ENCODE measurements at regions not wholly inside any gene's neighbourhood (a gene's known extent, or its start where the extent isn't known, plus 50 kb on each side); places are given as distances from the start of the nearest gene placed in this dataset.

GRCh38 chr2:64863097-64863820 lies 125.9 kb upstream of the SLC1A4 start:
- POLR2A ChIA-PET (ENCODE audit: partially characterized antibody), result interaction anchor here (1.3 kb wide), 1 partner anchor 219 kb away, joined by 3 read pairs; no protein-coding TSS in a partner anchor
- no peak for FAIRE-seq
- H3K23me2 ChIP-seq (ENCODE audit: low read depth, low read length), result peaks cover 11% of the 10 kb centered on the region; the same call in 1 of the 2 replicates
- no peak for TF ChIP-seq RNF2 (IDR thresholded peaks at IDR 0.05; ENCODE audit: borderline replicate concordance, low read depth, low read length, missing control alignments, poor library complexity, severe bottlenecking)

More at GRCh38 chr2:64863097-64863820, 125.9 kb upstream of the SLC1A4 start:
- Histone ChIP-seq H4K20me1 (replicated peaks in 1 of 2; ENCODE audit: control insufficient read depth in 1 of 2, insufficient read depth in 2 of 2, low read length in 2 of 2) (no peaks in the 10 kb centered on the region), H3K27me3 (replicated peaks in 1 of 4; ENCODE audit: control insufficient read depth in 3 of 4, extremely low read depth in 1 of 4, insufficient read depth in 3 of 4, low read length in 3 of 4) (peaks cover 3 to 52% (median 42%) of the 10 kb centered on the region in 4 experiments), H3K79me2 (ENCODE audit: control insufficient read depth in 1 of 2, insufficient read depth in 2 of 2, low read length in 2 of 2) (no peaks in the 10 kb centered on the region), H3K56ac (replicated peaks; ENCODE audit: insufficient read length, low read depth, low read length) (no peak overlapping the region), H2BK20ac (ENCODE audit: low read length) (0 out of 2 replicates have a peak overlapping the region, but pooled peaks have one; percentile 3), H3K14ac (ENCODE audit: insufficient read length) (no peak overlapping the region), H3K79me1 (ENCODE audit: low read depth, low read length) (no peaks in the 10 kb centered on the region), H4K5ac (ENCODE audit: insufficient read length, low read depth, low read length) (no peak overlapping the region), H3K23ac (ENCODE audit: insufficient read length) (no peak overlapping the region), H4K8ac (ENCODE audit: extremely low read depth, insufficient read depth, low read length) (no peak overlapping the region), H3K9me3 (ENCODE audit: insufficient read depth in 2 of 2, low read depth in 1 of 2, low read length in 1 of 2) (no peaks in the 10 kb centered on the region), H3K4me3 (ENCODE audit: extremely low read depth in 1 of 4, insufficient read depth in 2 of 4, low read depth in 3 of 4, low read length in 4 of 4) (no peak overlapping the region), H2BK12ac (ENCODE audit: low read depth, low read length) (no peak overlapping the region), H3K4ac (replicated peaks; ENCODE audit: insufficient read length, low read depth, low read length) (no peak overlapping the region), H3K18ac (ENCODE audit: extremely low read depth, low read length) (no peak overlapping the region), H2BK15ac (ENCODE audit: low read length) (no peak overlapping the region), H3K4me1 (replicated peaks in 1 of 4; ENCODE audit: control insufficient read depth in 3 of 4, insufficient read depth in 4 of 4, low read length in 3 of 4) (peaks cover 5 to 21% (median 14%) of the 10 kb centered on the region in 4 experiments), H4K91ac (replicated peaks; ENCODE audit: insufficient read length, low read length) (no peak overlapping the region), H3K27ac (ENCODE audit: low read depth, low read length) (no peak overlapping the region), H3K4me2 (ENCODE audit: insufficient read depth in 1 of 2, low read depth in 2 of 2, low read length in 2 of 2) (no peak overlapping the region), H2AFZ (ENCODE audit: low read length) (no peak overlapping the region), H3K9ac (replicated peaks in 1 of 4; ENCODE audit: extremely low read depth in 1 of 4, low read depth in 3 of 4, low read length in 3 of 4) (no peak overlapping the region), H2BK5ac (ENCODE audit: low read depth, low read length) (no peak overlapping the region), H2AK5ac (ENCODE audit: low read depth, low read length) (peak overlapping the region; percentile 32; the same call in 1 of the 2 replicates), H2BK120ac (replicated peaks; ENCODE audit: low read depth, low read length) (no peak overlapping the region), H3K36me3 (ENCODE audit: control insufficient read depth in 2 of 4, insufficient read depth in 4 of 4, low read length in 3 of 4) (no peaks in the 10 kb centered on the region)
- DNase-seq (ENCODE audit: low read depth in 1 of 2, low spot score in 2 of 2), result no peak
- 84% methylated on average over 4 of the region's 4 CpGs; no CpG with 5 or more reads in 1 of the 2 experiments for WGBS, 2 experiments (ENCODE audit: extremely low coverage in 1 of 2, insufficient coverage in 1 of 2, insufficient read length in 1 of 2, insufficient replicate concordance in 2 of 2, low coverage in 1 of 2, low lambda C conversion rate in 2 of 2, missing lambda C conversion rate in 1 of 2)
- CTCF ChIA-PET (ENCODE audit: partially characterized antibody), result interaction anchor here (0.7 to 1.7 kb wide), 6 partner anchors 15 to 348 kb away, joined by 3 to 5 read pairs (median 4); no protein-coding TSS in a partner anchor

Measured in H1 (cell line).